ENCODE measurements at regions not wholly inside any gene's neighbourhood (a gene's known extent, or its start where the extent isn't known, plus 50 kb on each side); places are given as distances from the start of the nearest gene placed in this dataset.

- TF ChIP-seq CTCF (IDR thresholded peaks at IDR 0.05): no peak
- TF ChIP-seq EP300 (IDR thresholded peaks at IDR 0.05): no peak
These were observed 388.1 kb upstream of the B3GAT1 start for GRCh38 chr11:134800130-134800529.
